ENCODE measurements at regions not wholly inside any gene's neighbourhood (a gene's known extent, or its start where the extent isn't known, plus 50 kb on each side); places are given as distances from the start of the nearest gene placed in this dataset.

GRCh38 chr4:55722132-55722531 lies 86.0 kb upstream of the NMU start:
- H3K4me1 ChIP-seq, result no peaks in the 10 kb centered on the region

GRCh38 chr4:55723403-55723802 lies 87.3 kb upstream of the NMU start:
- Histone ChIP-seq H3K27ac (no peak overlapping the region), H3K36me3 (no peaks in the 10 kb centered on the region), H3K4me1 (no peaks in the 10 kb centered on the region), H3K9me3 (no peaks in the 10 kb centered on the region), H3K27me3 (no peaks in the 10 kb centered on the region), H3K4me3 (no peak overlapping the region)
- TF ChIP-seq CTCF (IDR thresholded peaks at IDR 0.05) (no peak), POLR2A (IDR thresholded peaks at IDR 0.05) (no peak)
- WGBS, 4 donors, result 45 to 56% (median 55%) methylated on average over 2 of the region's 2 CpGs
- intact Hi-C loops (cut with DNase I), result no loop called here
- DNase-seq (no peak), ATAC-seq (no peak)

More at GRCh38 chr4:55722132-55722531, 86.0 kb upstream of the NMU start:
- Histone ChIP-seq H3K27ac (no peak overlapping the region), H3K27me3 (no peaks in the 10 kb centered on the region), H3K4me3 (no peak overlapping the region), H3K36me3 (no peaks in the 10 kb centered on the region), H3K9me3 (no peaks in the 10 kb centered on the region)
- 66 to 81% (median 73%) methylated on average over 6 of the region's 6 CpGs for WGBS, 4 donors
- no peak for ATAC-seq
- no peak for DNase-seq
- TF ChIP-seq CTCF (IDR thresholded peaks at IDR 0.05) (no peak), POLR2A (IDR thresholded peaks at IDR 0.05) (no peak)
- intact Hi-C loops (cut with DNase I), result no loop called here

- intact Hi-C loops (cut with DNase I), result no loop called here
- WGBS, 4 donors, result 64 to 73% (median 71%) methylated on average over 4 of the region's 4 CpGs
- Histone ChIP-seq H3K36me3 (no peaks in the 10 kb centered on the region), H3K27me3 (no peaks in the 10 kb centered on the region), H3K4me3 (no peak overlapping the region), H3K9me3 (no peaks in the 10 kb centered on the region), H3K27ac (no peak overlapping the region), H3K4me1 (no peaks in the 10 kb centered on the region)
- TF ChIP-seq CTCF (IDR thresholded peaks at IDR 0.05) (no peak), POLR2A (IDR thresholded peaks at IDR 0.05) (no peak)
- no peak for ATAC-seq
- DNase-seq, result no peak
Observed at GRCh38 chr4:55725057-55725456, 89.0 kb upstream of the NMU start.

GRCh38 chr4:55727746-55728145 lies 91.6 kb upstream of the NMU start:
- no peak for DNase-seq
- Histone ChIP-seq H3K4me1 (no peaks in the 10 kb centered on the region), H3K36me3 (no peaks in the 10 kb centered on the region), H3K27ac (no peak overlapping the region), H3K9me3 (no peaks in the 10 kb centered on the region), H3K27me3 (peaks cover 0 to 14% (median 0%) of the 10 kb centered on the region in 9 donors), H3K4me3 (no peak overlapping the region)
- no peak for ATAC-seq
- intact Hi-C loops (cut with DNase I), result no loop called here
- TF ChIP-seq POLR2A (IDR thresholded peaks at IDR 0.05), result no peak
- TF ChIP-seq CTCF (IDR thresholded peaks at IDR 0.05), result no peak
- 76 to 92% (median 79%) methylated on average over 2 of the region's 2 CpGs for WGBS, 4 donors

Measured in heart left ventricle (tissue), 16 donors.